ENCODE measurements at regions not wholly inside any gene's neighbourhood (a gene's known extent, or its start where the extent isn't known, plus 50 kb on each side); places are given as distances from the start of the nearest gene placed in this dataset.

- TF ChIP-seq CTCF (IDR thresholded peaks at IDR 0.05; ENCODE audit: low read length) = no peak
- no peak for TF ChIP-seq EZH2 (IDR thresholded peaks at IDR 0.05; ENCODE audit: borderline replicate concordance, low read length)
Observed at GRCh38 chr1:234707641-234708040, 97.7 kb upstream of the IRF2BP2 start.
